ENCODE measurements at regions not wholly inside any gene's neighbourhood (a gene's known extent, or its start where the extent isn't known, plus 50 kb on each side); places are given as distances from the start of the nearest gene placed in this dataset.

GRCh38 chr4:4610672-4611071 lies 68.8 kb upstream of the STX18 start:
- H3K36me3 ChIP-seq (ENCODE audit: control insufficient read depth, insufficient read depth, low read length), result no peaks in the 10 kb centered on the region
- DNase-seq (ENCODE audit: extremely low read depth, insufficient read length), result no peak
- TF ChIP-seq CTCF (IDR thresholded peaks at IDR 0.05; ENCODE audit: insufficient read depth, low read length, poor library complexity, severe bottlenecking), result no peak
- no peaks in the 10 kb centered on the region for H3K27me3 ChIP-seq (replicated peaks; ENCODE audit: control insufficient read depth, insufficient read depth, low read length)
- H3K4me3 ChIP-seq (replicated peaks; ENCODE audit: low read depth, low read length), result no peak overlapping the region

GRCh38 chr4:4609622-4610334 lies 67.9 kb upstream of the STX18 start:
- no peak overlapping the region for H3K4me3 ChIP-seq (replicated peaks; ENCODE audit: low read depth, low read length)
- H3K36me3 ChIP-seq (ENCODE audit: control insufficient read depth, insufficient read depth, low read length), result no peaks in the 10 kb centered on the region
- no peak for TF ChIP-seq CTCF (IDR thresholded peaks at IDR 0.05; ENCODE audit: insufficient read depth, low read length, poor library complexity, severe bottlenecking)
- no peak for DNase-seq (ENCODE audit: extremely low read depth, insufficient read length)
- no peaks in the 10 kb centered on the region for H3K27me3 ChIP-seq (replicated peaks; ENCODE audit: control insufficient read depth, insufficient read depth, low read length)

GRCh38 chr4:4608214-4608537 lies 66.3 kb upstream of the STX18 start:
- no peak for TF ChIP-seq CTCF (IDR thresholded peaks at IDR 0.05; ENCODE audit: insufficient read depth, low read length, poor library complexity, severe bottlenecking)
- no peak for DNase-seq (ENCODE audit: extremely low read depth, insufficient read length)

GRCh38 chr4:4607336-4608213 lies 65.7 kb upstream of the STX18 start:
- TF ChIP-seq CTCF (IDR thresholded peaks at IDR 0.05; ENCODE audit: insufficient read depth, low read length, poor library complexity, severe bottlenecking), result no peak
- H3K36me3 ChIP-seq (ENCODE audit: control insufficient read depth, insufficient read depth, low read length), result no peaks in the 10 kb centered on the region
- DNase-seq (ENCODE audit: extremely low read depth, insufficient read length), result no peak
- H3K27me3 ChIP-seq (replicated peaks; ENCODE audit: control insufficient read depth, insufficient read depth, low read length), result no peaks in the 10 kb centered on the region
- no peak overlapping the region for H3K4me3 ChIP-seq (replicated peaks; ENCODE audit: low read depth, low read length)

More at GRCh38 chr4:4608214-4608537, 66.3 kb upstream of the STX18 start:
- Histone ChIP-seq H3K36me3 (ENCODE audit: control insufficient read depth, insufficient read depth, low read length) (no peaks in the 10 kb centered on the region), H3K27me3 (replicated peaks; ENCODE audit: control insufficient read depth, insufficient read depth, low read length) (no peaks in the 10 kb centered on the region), H3K4me3 (replicated peaks; ENCODE audit: low read depth, low read length) (no peak overlapping the region)

- DNase-seq (ENCODE audit: extremely low read depth, insufficient read length), result no peak
- TF ChIP-seq CTCF (IDR thresholded peaks at IDR 0.05; ENCODE audit: insufficient read depth, low read length, poor library complexity, severe bottlenecking), result no peak
- Histone ChIP-seq H3K27me3 (replicated peaks; ENCODE audit: control insufficient read depth, insufficient read depth, low read length) (no peaks in the 10 kb centered on the region), H3K4me3 (replicated peaks; ENCODE audit: low read depth, low read length) (no peak overlapping the region), H3K36me3 (ENCODE audit: control insufficient read depth, insufficient read depth, low read length) (no peaks in the 10 kb centered on the region)
Observed at GRCh38 chr4:4606321-4606720, 64.5 kb upstream of the STX18 start.

Measured in GM06990 (cell line).